ENCODE measurements at regions not wholly inside any gene's neighbourhood (a gene's known extent, or its start where the extent isn't known, plus 50 kb on each side); places are given as distances from the start of the nearest gene placed in this dataset.

DNA sequence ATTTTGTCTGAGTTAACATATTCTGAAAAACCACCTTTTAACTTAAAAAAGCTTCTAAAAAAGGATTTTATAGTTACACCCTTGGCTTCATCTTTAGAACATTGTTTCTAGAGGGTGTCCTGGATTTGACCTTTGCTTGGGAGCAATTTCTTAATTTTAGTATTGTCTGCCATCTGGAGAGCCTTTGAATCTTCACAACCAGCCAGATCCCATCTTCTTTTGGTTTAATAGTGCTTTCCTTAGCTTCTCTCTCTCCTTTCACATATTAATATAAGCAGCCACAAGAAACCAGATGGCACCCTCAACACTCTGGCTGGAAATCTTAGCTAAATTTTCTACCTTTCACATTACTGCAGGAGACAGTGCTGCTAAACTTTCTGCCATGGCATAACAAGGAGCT lies 76.5 kb upstream of the TSPAN2 start:
- H3K36me3 ChIP-seq (ENCODE audit: low read depth, missing control alignments), result no peaks in the 10 kb centered on the region
- intact Hi-C loops (cut with DNase I; ENCODE audit: low total_unique reads), result no loop called here

DNA sequence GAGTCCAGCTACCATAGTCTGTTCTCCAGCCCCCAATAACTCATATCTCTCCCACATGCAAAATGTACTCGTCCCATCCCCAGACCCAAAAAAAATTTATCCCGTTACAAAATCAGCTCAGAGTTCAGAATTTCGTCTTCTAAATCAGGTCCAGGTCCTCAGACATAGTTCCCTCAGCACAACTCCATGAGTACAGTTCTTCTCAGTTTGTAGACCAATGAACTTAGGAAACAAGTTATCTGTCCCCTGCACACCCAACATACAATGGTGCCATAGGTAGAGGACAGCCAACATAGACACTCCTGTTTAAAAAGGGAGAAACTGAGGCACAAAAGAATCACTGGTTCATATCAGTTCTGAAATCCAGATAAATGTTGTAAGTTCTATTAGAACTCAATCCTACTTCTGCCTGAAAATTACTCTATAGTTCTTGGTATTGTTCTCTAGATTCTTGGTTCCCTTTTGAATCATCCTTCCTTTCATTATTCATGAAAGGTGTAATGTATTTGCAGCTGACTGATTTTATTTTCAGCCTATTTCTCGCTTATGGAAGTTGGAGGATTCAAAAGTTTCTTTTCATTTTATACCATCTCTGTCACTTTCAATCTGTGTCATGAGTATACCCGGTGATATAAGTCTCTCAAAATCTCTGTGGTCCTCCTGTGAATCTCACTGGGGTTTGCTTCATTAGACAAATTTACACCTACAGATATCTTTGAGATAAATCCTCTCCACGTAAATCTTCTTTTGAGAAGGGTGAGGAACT lies 75.8 kb upstream of the TSPAN2 start:
- no peak for DNase-seq
- Histone ChIP-seq H3K27me3 (no peaks in the 10 kb centered on the region), H3K4me3 (no peak overlapping the region), H3K36me3 (ENCODE audit: low read depth, missing control alignments) (no peaks in the 10 kb centered on the region), H3K9me3 (no peaks in the 10 kb centered on the region), H3K4me1 (no peaks in the 10 kb centered on the region), H3K27ac (no peak overlapping the region)
- 90 to 91% methylated on average over 6 of the region's 6 CpGs for WGBS, 2 donors
- TF ChIP-seq, protein P1, sequence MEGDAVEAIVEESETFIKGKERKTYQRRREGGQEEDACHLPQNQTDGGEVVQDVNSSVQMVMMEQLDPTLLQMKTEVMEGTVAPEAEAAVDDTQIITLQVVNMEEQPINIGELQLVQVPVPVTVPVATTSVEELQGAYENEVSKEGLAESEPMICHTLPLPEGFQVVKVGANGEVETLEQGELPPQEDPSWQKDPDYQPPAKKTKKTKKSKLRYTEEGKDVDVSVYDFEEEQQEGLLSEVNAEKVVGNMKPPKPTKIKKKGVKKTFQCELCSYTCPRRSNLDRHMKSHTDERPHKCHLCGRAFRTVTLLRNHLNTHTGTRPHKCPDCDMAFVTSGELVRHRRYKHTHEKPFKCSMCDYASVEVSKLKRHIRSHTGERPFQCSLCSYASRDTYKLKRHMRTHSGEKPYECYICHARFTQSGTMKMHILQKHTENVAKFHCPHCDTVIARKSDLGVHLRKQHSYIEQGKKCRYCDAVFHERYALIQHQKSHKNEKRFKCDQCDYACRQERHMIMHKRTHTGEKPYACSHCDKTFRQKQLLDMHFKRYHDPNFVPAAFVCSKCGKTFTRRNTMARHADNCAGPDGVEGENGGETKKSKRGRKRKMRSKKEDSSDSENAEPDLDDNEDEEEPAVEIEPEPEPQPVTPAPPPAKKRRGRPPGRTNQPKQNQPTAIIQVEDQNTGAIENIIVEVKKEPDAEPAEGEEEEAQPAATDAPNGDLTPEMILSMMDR (IDR thresholded peaks at IDR 0.05), result no peak
- no peak for TF ChIP-seq POLR2A (IDR thresholded peaks at IDR 0.05)
- intact Hi-C loops (cut with DNase I; ENCODE audit: low total_unique reads), result no loop called here

More for the DNA sequence above, 76.5 kb upstream of the TSPAN2 start:
- no peak for DNase-seq
- no peaks in the 10 kb centered on the region for H3K4me1 ChIP-seq
- H3K27me3 ChIP-seq, result no peaks in the 10 kb centered on the region
- TF ChIP-seq, protein P1 (IDR thresholded peaks at IDR 0.05), result no peak
- TF ChIP-seq POLR2A (IDR thresholded peaks at IDR 0.05), result no peak
- H3K27ac ChIP-seq, result no peak overlapping the region
- H3K4me3 ChIP-seq, result no peak overlapping the region
- no peaks in the 10 kb centered on the region for H3K9me3 ChIP-seq

DNA sequence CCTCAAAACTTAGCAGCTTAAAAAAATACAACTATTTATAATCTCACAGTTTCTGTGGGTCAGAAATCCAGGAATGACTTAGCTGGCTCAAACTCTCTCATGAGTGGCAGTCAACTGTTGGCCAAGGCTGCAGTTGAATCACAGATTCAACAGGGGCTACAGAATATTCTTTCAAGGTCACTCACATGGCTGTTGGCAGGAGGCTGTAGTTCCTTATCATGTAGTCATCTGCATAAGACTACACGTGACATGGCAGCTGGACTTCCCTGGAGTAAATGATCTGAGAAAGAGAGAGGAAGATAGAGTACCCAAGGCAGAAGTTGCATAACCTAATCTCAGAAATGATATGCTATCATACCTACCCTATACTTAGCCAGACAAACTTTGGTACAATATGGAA lies 75.2 kb upstream of the TSPAN2 start:
- no peak overlapping the region for H3K27ac ChIP-seq
- intact Hi-C loops (cut with DNase I; ENCODE audit: low total_unique reads), result no loop called here
- peak; percentile 28 for DNase-seq

DNA sequence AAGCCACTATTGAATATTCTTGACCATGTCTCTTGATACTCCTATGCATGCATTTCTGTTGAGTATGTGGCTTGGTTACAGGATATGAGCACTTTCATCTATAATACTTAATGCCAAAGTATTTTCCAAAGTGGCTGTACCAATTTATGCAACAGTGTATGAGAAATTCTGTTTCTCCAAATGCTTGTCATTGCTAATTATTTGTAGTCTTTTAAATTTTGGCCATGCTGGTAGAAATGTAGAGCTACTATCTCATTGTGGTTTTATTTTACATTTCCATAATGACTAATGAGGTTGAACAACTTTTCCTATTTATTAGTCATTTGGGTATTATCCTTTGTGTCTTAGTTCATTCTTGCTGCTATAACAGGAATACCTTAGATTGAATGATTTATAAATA lies 71.4 kb upstream of the TSPAN2 start:
- Histone ChIP-seq H3K36me3 (ENCODE audit: low read depth, missing control alignments) (no peaks in the 10 kb centered on the region), H3K27me3 (no peaks in the 10 kb centered on the region), H3K4me3 (no peak overlapping the region), H3K9me3 (no peaks in the 10 kb centered on the region), H3K27ac (no peak overlapping the region), H3K4me1 (peaks cover 8% of the 10 kb centered on the region)
- intact Hi-C loops (cut with DNase I; ENCODE audit: low total_unique reads), result no loop called here
- DNase-seq, result no peak
- TF ChIP-seq, protein P1 (IDR thresholded peaks at IDR 0.05), result no peak
- no peak for TF ChIP-seq POLR2A (IDR thresholded peaks at IDR 0.05)

More for the DNA sequence above, 75.2 kb upstream of the TSPAN2 start:
- Histone ChIP-seq H3K9me3 (no peaks in the 10 kb centered on the region), H3K4me3 (no peak overlapping the region), H3K4me1 (no peaks in the 10 kb centered on the region), H3K36me3 (ENCODE audit: low read depth, missing control alignments) (no peaks in the 10 kb centered on the region), H3K27me3 (no peaks in the 10 kb centered on the region)
- WGBS, 2 donors, result 33 to 52% methylated on average over 1 of the region's 1 CpG
- TF ChIP-seq, protein P1 (IDR thresholded peaks at IDR 0.05), result no peak
- no peak for TF ChIP-seq POLR2A (IDR thresholded peaks at IDR 0.05)

DNA sequence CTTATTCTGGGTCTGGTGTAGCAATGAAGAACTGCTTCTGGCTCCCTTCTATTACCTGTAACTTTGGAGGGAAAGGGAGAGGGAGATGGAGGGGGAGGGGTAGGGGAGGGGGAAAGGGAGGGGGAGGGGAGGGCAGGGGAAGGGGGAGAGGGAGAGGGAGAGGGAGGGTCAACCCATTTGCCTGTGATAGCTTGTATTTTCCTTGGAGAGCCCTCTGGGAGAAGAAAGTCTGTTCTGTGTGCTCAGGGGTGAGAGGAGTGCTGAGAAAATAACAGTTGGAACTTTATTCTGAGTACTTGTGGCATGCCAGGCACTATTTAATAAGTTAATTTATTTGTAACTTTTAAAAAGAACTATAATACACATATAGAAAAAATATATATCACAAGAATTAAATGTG lies 70.7 kb upstream of the TSPAN2 start:
- peaks cover 8% of the 10 kb centered on the region for H3K4me1 ChIP-seq
- no peak overlapping the region for H3K4me3 ChIP-seq
- intact Hi-C loops (cut with DNase I; ENCODE audit: low total_unique reads), result no loop called here
- no peak for TF ChIP-seq POLR2A (IDR thresholded peaks at IDR 0.05)
- TF ChIP-seq, protein P1 (IDR thresholded peaks at IDR 0.05), result no peak
- H3K27ac ChIP-seq, result no peak overlapping the region
- no peaks in the 10 kb centered on the region for H3K9me3 ChIP-seq
- no peaks in the 10 kb centered on the region for H3K27me3 ChIP-seq
- H3K36me3 ChIP-seq (ENCODE audit: low read depth, missing control alignments), result no peaks in the 10 kb centered on the region
- no peak for DNase-seq

Data from testis (tissue), 2 donors.